ENCODE measurements at regions not wholly inside any gene's neighbourhood (a gene's known extent, or its start where the extent isn't known, plus 50 kb on each side); places are given as distances from the start of the nearest gene placed in this dataset.
"Not testable (repeated sequence)": the region's sequence is repeated elsewhere in the genome, so short reads cannot be mapped to it uniquely, and the experiment has no call there.

GRCh38 chr15:38842226-38842625, 277.6 kb upstream of the RASGRP1 start:
- Mint-ChIP-seq H3K9me3 (peaks cover 0 to 12% (median 4%) of the 10 kb centered on the region in 7 donors), H3K27ac (no peak overlapping the region), H3K36me3 (no peaks in the 10 kb centered on the region), H3K4me1 (no peaks in the 10 kb centered on the region), H3K27me3 (peaks cover 5 to 11% (median 6%) of the 10 kb centered on the region in 3 donors), H3K4me3 (no peak overlapping the region)
- DNase-seq (no peak), ATAC-seq (ENCODE audit: low read depth in 2 of 2) (no peak)

DNA sequence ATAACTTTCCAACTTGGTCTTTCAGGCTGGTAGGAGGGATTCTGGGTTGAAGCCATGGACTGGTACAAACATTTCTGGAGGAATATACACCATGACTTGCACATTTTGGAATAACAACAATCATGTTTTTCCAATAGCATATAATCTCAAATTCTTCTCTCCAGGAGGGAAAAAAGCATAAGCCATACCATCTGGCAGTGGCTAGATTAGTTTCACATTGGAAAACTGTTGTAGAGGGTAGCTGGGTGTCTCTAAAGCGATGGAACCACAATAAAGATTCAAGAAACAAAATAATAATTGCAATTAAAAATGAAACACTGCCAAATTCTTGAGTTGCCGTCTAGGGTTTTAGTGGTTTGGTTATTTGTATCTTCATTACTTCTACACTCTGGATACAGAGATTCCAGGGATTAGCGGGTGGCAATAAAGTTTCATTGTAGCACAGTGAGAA, 278.5 kb upstream of the RASGRP1 start:
- no peak for DNase-seq
- H3K27me3 Mint-ChIP-seq, result peaks cover 3 to 9% (median 6%) of the 10 kb centered on the region in 3 donors
- no peak for ATAC-seq (ENCODE audit: low read depth in 2 of 2)
- no peak overlapping the region for H3K27ac Mint-ChIP-seq
- no peak overlapping the region for H3K4me3 Mint-ChIP-seq
- peaks cover 0 to 5% (median 1%) of the 10 kb centered on the region in 7 donors for H3K9me3 Mint-ChIP-seq
- H3K36me3 Mint-ChIP-seq, result no peaks in the 10 kb centered on the region
- no peaks in the 10 kb centered on the region for H3K4me1 Mint-ChIP-seq

GRCh38 chr15:38843736-38844590, 279.3 kb upstream of the RASGRP1 start:
- Mint-ChIP-seq H3K9me3 (peaks cover 0 to 5% (median 0%) of the 10 kb centered on the region in 7 donors), H3K36me3 (no peaks in the 10 kb centered on the region), H3K27me3 (peaks cover 0 to 6% (median 6%) of the 10 kb centered on the region in 3 donors)

DNA sequence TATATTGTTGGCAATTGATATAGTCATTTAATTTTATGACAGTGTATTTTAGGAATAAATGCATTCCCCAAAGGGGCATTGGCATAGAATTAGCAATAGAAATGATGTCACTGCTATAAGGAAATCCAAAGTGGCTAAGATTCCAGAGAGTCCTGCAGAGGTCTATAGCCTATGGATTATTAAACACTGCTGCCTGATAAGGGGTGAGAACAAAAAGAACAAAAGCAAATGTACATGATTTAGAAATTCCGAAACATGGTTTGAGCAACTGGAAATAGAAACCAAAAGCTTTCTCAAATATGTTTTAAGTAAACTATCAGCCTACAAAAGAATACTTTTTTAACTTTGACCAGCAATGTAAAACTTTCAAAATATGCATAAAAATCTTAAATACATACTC, 280.1 kb upstream of the RASGRP1 start:
- no peak for DNase-seq

More at GRCh38 chr15:38843736-38844590, 279.3 kb upstream of the RASGRP1 start:
- no peak overlapping the region for H3K4me3 Mint-ChIP-seq
- no peak overlapping the region for H3K27ac Mint-ChIP-seq
- H3K4me1 Mint-ChIP-seq, result no peaks in the 10 kb centered on the region
- DNase-seq, result no peak
- no peak for ATAC-seq (ENCODE audit: low read depth in 2 of 2)

GRCh38 chr15:38846346-38846745, 281.7 kb upstream of the RASGRP1 start:
- DNase-seq, result no peak
- Mint-ChIP-seq H3K4me3 (no peak overlapping the region), H3K27me3 (peaks cover 0 to 6% (median 0%) of the 10 kb centered on the region in 3 donors), H3K36me3 (no peaks in the 10 kb centered on the region), H3K27ac (no peak overlapping the region), H3K9me3 (no peaks in the 10 kb centered on the region), H3K4me1 (no peaks in the 10 kb centered on the region)
- ATAC-seq (ENCODE audit: low read depth in 2 of 2), result no peak

More for the DNA sequence above, 280.1 kb upstream of the RASGRP1 start:
- peaks cover 0 to 5% (median 0%) of the 10 kb centered on the region in 7 donors for H3K9me3 Mint-ChIP-seq
- no peak overlapping the region for H3K27ac Mint-ChIP-seq
- H3K36me3 Mint-ChIP-seq, result no peaks in the 10 kb centered on the region
- no peak overlapping the region for H3K4me3 Mint-ChIP-seq
- peaks cover 0 to 6% (median 6%) of the 10 kb centered on the region in 3 donors for H3K27me3 Mint-ChIP-seq
- no peak for ATAC-seq (ENCODE audit: low read depth in 2 of 2)
- H3K4me1 Mint-ChIP-seq, result no peaks in the 10 kb centered on the region

- H3K27me3 Mint-ChIP-seq, result peaks cover 0 to 6% (median 0%) of the 10 kb centered on the region in 3 donors
- no peak overlapping the region for H3K4me3 Mint-ChIP-seq
- H3K27ac Mint-ChIP-seq, result no peak overlapping the region
- no peaks in the 10 kb centered on the region for H3K36me3 Mint-ChIP-seq
- ATAC-seq (ENCODE audit: low read depth in 2 of 2), result no peak
- H3K9me3 Mint-ChIP-seq, result no peaks in the 10 kb centered on the region
- no peaks in the 10 kb centered on the region for H3K4me1 Mint-ChIP-seq
- no peak for DNase-seq
Measured at GRCh38 chr15:38847666-38848065, 283.1 kb upstream of the RASGRP1 start.

GRCh38 chr15:38849046-38849445, 284.4 kb upstream of the RASGRP1 start:
- no peak for ATAC-seq (ENCODE audit: low read depth in 2 of 2)
- Mint-ChIP-seq H3K9me3 (no peaks in the 10 kb centered on the region), H3K4me3 (no peak overlapping the region), H3K36me3 (no peaks in the 10 kb centered on the region), H3K27me3 (no peaks in the 10 kb centered on the region), H3K27ac (no peak overlapping the region), H3K4me1 (no peaks in the 10 kb centered on the region)
- DNase-seq, result no peak

- H3K36me3 Mint-ChIP-seq; H3K27me3 Mint-ChIP-seq; DNase-seq; H3K27ac Mint-ChIP-seq; ATAC-seq (ENCODE audit: low read depth in 2 of 2); H3K4me1 Mint-ChIP-seq; H3K9me3 Mint-ChIP-seq; H3K4me3 Mint-ChIP-seq: not testable (repeated sequence)
Measured at GRCh38 chr15:38852188-38852587, 287.6 kb upstream of the RASGRP1 start.

DNA sequence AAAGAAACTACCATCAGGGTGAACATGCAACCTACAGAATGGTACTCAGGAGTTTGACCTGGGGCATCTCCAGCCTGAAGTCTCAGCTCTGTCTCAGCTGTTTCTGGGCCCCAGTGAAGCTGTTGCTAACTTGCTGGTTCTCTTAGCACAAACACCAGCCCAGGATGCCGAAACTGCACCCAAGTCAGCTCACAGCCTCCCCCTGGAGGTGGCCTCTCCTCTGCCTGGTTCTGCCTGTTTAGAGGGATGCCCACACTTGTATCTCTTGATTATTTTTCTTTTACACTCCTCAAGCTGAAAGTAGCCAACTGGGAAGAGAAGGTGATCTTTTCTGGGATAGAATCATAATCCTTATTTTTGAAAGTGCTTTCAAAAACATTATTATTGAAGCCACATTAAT, 289.0 kb upstream of the RASGRP1 start:
- ATAC-seq (ENCODE audit: low read depth in 2 of 2), result no peak
- H3K36me3 Mint-ChIP-seq, result no peaks in the 10 kb centered on the region

GRCh38 chr15:38854506-38854905, 289.9 kb upstream of the RASGRP1 start:
- Mint-ChIP-seq H3K27ac (no peak overlapping the region), H3K4me3 (no peak overlapping the region), H3K36me3 (no peaks in the 10 kb centered on the region), H3K9me3 (no peaks in the 10 kb centered on the region), H3K4me1 (no peaks in the 10 kb centered on the region), H3K27me3 (peaks cover 0 to 8% (median 5%) of the 10 kb centered on the region in 3 donors)
- DNase-seq (no peak), ATAC-seq (ENCODE audit: low read depth in 2 of 2) (no peak)

More for the DNA sequence above, 289.0 kb upstream of the RASGRP1 start:
- Mint-ChIP-seq H3K27me3 (peaks cover 0 to 8% (median 5%) of the 10 kb centered on the region in 3 donors), H3K9me3 (no peaks in the 10 kb centered on the region), H3K4me3 (no peak overlapping the region), H3K4me1 (no peaks in the 10 kb centered on the region), H3K27ac (no peak overlapping the region)
- DNase-seq, result no peak

- DNase-seq (no peak), ATAC-seq (ENCODE audit: low read depth in 2 of 2) (no peak)
- H3K9me3 Mint-ChIP-seq, result no peaks in the 10 kb centered on the region
- no peaks in the 10 kb centered on the region for H3K36me3 Mint-ChIP-seq
- H3K27ac Mint-ChIP-seq, result no peak overlapping the region
- H3K4me1 Mint-ChIP-seq, result no peaks in the 10 kb centered on the region
- H3K27me3 Mint-ChIP-seq, result peaks cover 0 to 13% (median 5%) of the 10 kb centered on the region in 3 donors
- no peak overlapping the region for H3K4me3 Mint-ChIP-seq
Measured at GRCh38 chr15:38857814-38858213, 293.2 kb upstream of the RASGRP1 start.

- ATAC-seq (ENCODE audit: low read depth in 2 of 2), result no peak
- Mint-ChIP-seq H3K27me3 (peaks cover 3 to 16% (median 5%) of the 10 kb centered on the region in 3 donors), H3K36me3 (no peaks in the 10 kb centered on the region), H3K4me1 (no peaks in the 10 kb centered on the region), H3K9me3 (no peaks in the 10 kb centered on the region), H3K27ac (no peak overlapping the region), H3K4me3 (no peak overlapping the region)
- DNase-seq, result no peak
Measured at GRCh38 chr15:38859574-38859973, 295.0 kb upstream of the RASGRP1 start.

GRCh38 chr15:38860253-38860652, 295.6 kb upstream of the RASGRP1 start:
- Mint-ChIP-seq H3K36me3 (no peaks in the 10 kb centered on the region), H3K9me3 (no peaks in the 10 kb centered on the region), H3K27ac (no peak overlapping the region), H3K4me3 (no peak overlapping the region), H3K27me3 (peaks cover 2 to 17% (median 3%) of the 10 kb centered on the region in 3 donors), H3K4me1 (no peaks in the 10 kb centered on the region)
- DNase-seq (no peak), ATAC-seq (ENCODE audit: low read depth in 2 of 2) (no peak)

- Mint-ChIP-seq H3K36me3 (no peaks in the 10 kb centered on the region), H3K27ac (no peak overlapping the region), H3K27me3 (peaks cover 3 to 15% (median 4%) of the 10 kb centered on the region in 3 donors), H3K9me3 (no peaks in the 10 kb centered on the region), H3K4me1 (no peaks in the 10 kb centered on the region), H3K4me3 (no peak overlapping the region)
- no peak for DNase-seq
- ATAC-seq (ENCODE audit: low read depth in 2 of 2), result no peak
Measured at GRCh38 chr15:38860674-38861073, 296.1 kb upstream of the RASGRP1 start.

Data from naive B cell (primary cell).